Body of pancreas (tissue), 4 donors: ENCODE measurements at regions not wholly inside any gene's neighbourhood (a gene's known extent, or its start where the extent isn't known, plus 50 kb on each side); places are given as distances from the start of the nearest gene placed in this dataset.

Experiments
- ATAC-seq: fragments of 150-250 bp; one replicate; pipeline ENCODE4 v1.9.1; 2016
- DNase-seq, 4 donors: peaks; one replicate each; pipeline ENCODE4 v3.0.0-alpha.2; 2019
- H3K27ac ChIP-seq, 4 donors: fragments of 200-600 bp; sonication (generic); 1 replicate in 3 of 4; 2 replicates in 1 of 4; pipeline versions ENCODE4 v1.5.1 to v1.6.1; 2016 to 2019; ENCODE audit warnings: mild to moderate bottlenecking in 1 of 4, mixed read lengths in 1 of 4, moderate library complexity in 1 of 4
- H3K27me3 ChIP-seq, 2 donors: fragments of 200-600 bp; sonication (generic); one replicate each; pipeline ENCODE4 v1.6.0; 2016; ENCODE audit warnings: mild to moderate bottlenecking in 1 of 2
- H3K36me3 ChIP-seq, 2 donors: fragments of 200-600 bp; sonication (generic); replicated peaks in 1 of 2; 2 replicates each; pipeline ENCODE4 v1.5.1; 2016; ENCODE audit warnings: low read depth in 2 of 2; ENCODE audit not compliant: insufficient read depth in 1 of 2
- H3K4me1 ChIP-seq: fragments of 200-600 bp; sonication (generic); one replicate; pipeline ENCODE4 v1.6.0; 2016
- H3K4me3 ChIP-seq, 2 donors: fragments of 200-600 bp; sonication (generic); 1 replicate in 1 of 2; 2 replicates in 1 of 2; pipeline ENCODE4 v1.5.1; 2016 to 2019
- H3K9me3 ChIP-seq, 3 donors: fragments of 200-600 bp; sonication (generic); 1 replicate in 2 of 3; 2 replicates in 1 of 3; pipeline ENCODE4 v1.5.1; 2016
- POLR2A ChIP-seq, 3 donors: fragments of 450-650 bp; IDR thresholded peaks; one replicate each; pipeline ENCODE4 v1.6.1; 2016; ENCODE audit warnings: antibody characterized with exemption in 3 of 3, mild to moderate bottlenecking in 2 of 3
- WGBS, 2 donors: methylation state at CpG; one replicate each; pipeline ENCODE4 v1.1.5; 2017; 5-methylcytosine and 5-hydroxymethylcytosine counted together
- intact Hi-C: fragments of 100-400 bp; cut with DNase I; formaldehyde crosslinking; loops from one replicate; pipeline ENCODE4 v1.15.1; 2023
- TF ChIP-seq, protein P1 (sequence below), 7 experiments: fragments of 450-650 bp in 4 of 7; fragments of 200-600 bp in 3 of 7; sonication (generic) in 3 of 7; IDR thresholded peaks; one replicate each; pipeline ENCODE4 v1.5.1; 2016 to 2019; ENCODE audit warnings: antibody characterized with exemption in 7 of 7

DNA sequence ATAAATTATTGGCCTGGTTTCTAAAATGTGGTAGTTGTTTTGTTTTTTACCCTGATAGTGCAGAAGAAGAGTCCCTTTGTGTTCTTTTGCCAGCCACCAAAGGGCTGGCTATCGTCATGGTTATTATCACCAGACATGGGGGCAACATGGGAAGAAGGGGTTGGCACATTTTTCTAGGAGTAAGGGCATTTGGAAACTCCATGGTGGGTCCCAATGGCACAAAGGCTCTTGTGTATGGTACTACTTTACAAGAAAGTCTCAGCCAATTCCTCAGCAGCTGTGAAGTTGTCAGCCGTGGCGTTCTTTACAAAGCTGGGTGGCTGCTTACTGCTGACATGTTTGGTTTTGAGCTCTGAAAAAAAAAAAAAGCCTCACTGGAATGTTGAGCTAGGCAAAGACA is 330.4 kb upstream of the ESRRG start:
- H3K27ac ChIP-seq = no peak overlapping the region
- H3K27me3 ChIP-seq = no peaks in the 10 kb centered on the region
- no peaks in the 10 kb centered on the region for H3K4me1 ChIP-seq
- intact Hi-C loops = no loop called here
- 43 to 72% methylated on average over 3 of the region's 3 CpGs for whole genome bisulfite sequencing, 2 donors
- ATAC-seq (no peak), DNase-seq (no peak)
- no peaks in the 10 kb centered on the region for H3K36me3 ChIP-seq
- no peak for TF ChIP-seq POLR2A (IDR thresholded peaks at IDR 0.05)
- H3K4me3 ChIP-seq = no peak overlapping the region
- H3K9me3 ChIP-seq = no peaks in the 10 kb centered on the region

DNA sequence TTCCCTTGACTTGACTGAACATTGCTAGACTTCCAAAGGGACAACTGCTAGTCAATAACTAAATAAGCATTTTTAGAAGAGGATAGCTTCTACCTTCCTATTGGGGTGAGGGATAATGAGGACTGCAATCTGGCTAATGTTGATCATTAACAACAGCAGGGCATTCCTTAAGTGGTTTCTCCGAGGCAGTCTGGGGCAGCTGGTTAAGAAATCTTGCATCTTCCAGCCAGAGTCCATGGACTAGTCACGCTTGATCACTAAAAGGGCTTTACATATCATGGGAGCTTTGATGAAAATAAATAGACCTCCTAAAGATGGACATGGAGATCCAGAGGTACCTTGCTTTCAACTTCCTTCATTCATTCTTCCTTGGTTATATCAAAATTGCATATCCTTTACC is 329.4 kb upstream of the ESRRG start:
- Histone ChIP-seq H3K9me3 (no peaks in the 10 kb centered on the region), H3K4me3 (no peak overlapping the region), H3K36me3 (no peaks in the 10 kb centered on the region), H3K27me3 (no peaks in the 10 kb centered on the region), H3K27ac (no peak overlapping the region), H3K4me1 (no peaks in the 10 kb centered on the region)
- TF ChIP-seq, protein P1, sequence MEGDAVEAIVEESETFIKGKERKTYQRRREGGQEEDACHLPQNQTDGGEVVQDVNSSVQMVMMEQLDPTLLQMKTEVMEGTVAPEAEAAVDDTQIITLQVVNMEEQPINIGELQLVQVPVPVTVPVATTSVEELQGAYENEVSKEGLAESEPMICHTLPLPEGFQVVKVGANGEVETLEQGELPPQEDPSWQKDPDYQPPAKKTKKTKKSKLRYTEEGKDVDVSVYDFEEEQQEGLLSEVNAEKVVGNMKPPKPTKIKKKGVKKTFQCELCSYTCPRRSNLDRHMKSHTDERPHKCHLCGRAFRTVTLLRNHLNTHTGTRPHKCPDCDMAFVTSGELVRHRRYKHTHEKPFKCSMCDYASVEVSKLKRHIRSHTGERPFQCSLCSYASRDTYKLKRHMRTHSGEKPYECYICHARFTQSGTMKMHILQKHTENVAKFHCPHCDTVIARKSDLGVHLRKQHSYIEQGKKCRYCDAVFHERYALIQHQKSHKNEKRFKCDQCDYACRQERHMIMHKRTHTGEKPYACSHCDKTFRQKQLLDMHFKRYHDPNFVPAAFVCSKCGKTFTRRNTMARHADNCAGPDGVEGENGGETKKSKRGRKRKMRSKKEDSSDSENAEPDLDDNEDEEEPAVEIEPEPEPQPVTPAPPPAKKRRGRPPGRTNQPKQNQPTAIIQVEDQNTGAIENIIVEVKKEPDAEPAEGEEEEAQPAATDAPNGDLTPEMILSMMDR (IDR thresholded peaks at IDR 0.05) = no peak
- no peak for TF ChIP-seq POLR2A (IDR thresholded peaks at IDR 0.05)
- intact Hi-C loops = no loop called here
- DNase-seq (no peak), ATAC-seq (no peak)
- WGBS, 2 donors = 29 to 36% methylated on average over 2 of the region's 2 CpGs

DNA sequence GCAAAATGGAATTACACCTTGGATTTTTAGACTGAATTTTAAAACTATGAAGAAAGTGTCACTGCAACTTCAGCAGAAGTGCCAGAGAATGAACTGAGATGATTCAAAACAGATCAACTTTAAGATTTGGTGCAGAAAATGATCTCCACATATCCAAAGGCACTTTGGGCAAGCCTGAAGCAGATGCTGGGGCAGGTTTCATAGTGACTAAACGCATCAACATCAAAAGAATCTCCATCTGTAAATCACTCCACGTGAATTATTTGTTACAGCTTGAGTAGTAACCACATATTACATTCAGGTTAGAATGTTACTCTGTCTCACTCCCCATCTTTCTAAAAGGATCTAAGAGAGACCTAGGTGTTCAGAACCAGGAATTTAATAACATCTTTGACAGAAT is 329.0 kb upstream of the ESRRG start:
- Histone ChIP-seq H3K36me3 (no peaks in the 10 kb centered on the region), H3K4me1 (no peaks in the 10 kb centered on the region), H3K9me3 (no peaks in the 10 kb centered on the region), H3K4me3 (no peak overlapping the region), H3K27me3 (no peaks in the 10 kb centered on the region), H3K27ac (no peak overlapping the region)
- DNase-seq (no peak), ATAC-seq (no peak)
- 53 to 75% methylated on average over 2 of the region's 2 CpGs for WGBS, 2 donors
- intact Hi-C loops = no loop called here
- TF ChIP-seq, protein P1 (IDR thresholded peaks at IDR 0.05) = no peak
- TF ChIP-seq POLR2A (IDR thresholded peaks at IDR 0.05) = no peak

DNA sequence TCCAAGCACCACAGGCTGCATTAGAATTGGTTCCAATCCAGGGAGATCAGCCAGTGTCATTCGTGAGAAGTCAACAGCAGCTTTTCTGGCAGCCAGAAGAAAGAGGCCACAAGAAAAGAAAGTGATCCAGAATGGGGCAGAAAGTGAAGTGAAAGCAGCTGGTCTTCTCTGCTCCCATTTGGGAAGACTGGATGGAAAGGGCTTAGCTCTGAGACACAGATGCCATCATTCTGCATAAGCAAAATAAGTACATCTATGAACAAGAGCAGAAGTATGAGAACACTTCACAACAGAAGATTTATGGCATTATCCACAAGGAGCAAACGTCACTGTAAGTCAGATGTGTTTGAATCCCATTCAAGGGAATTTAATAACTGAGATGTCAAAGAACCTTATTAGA is 326.5 kb upstream of the ESRRG start:
- ATAC-seq (no peak), DNase-seq (peak in 1 of 4 donors; percentile 22)
- intact Hi-C loops = no loop called here

DNA sequence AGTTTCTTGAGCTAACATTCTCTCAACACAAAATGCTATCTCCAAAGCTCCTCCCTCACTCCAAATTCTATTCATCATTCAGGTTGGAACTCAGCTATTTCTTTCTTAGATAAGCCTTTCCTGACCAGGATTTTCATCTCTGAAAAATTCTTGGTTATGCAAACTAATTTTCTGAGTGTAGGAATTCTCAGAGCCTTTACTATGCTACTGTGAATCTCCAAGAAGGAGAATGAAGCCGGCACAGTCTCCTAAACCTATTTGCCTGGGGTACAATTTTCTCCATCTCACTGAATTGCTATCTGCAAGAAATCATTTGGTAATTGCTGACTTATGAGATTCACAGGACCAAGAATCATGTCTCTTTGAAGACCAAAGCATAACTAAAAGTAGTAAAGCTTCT is 325.9 kb upstream of the ESRRG start:
- DNase-seq (no peak), ATAC-seq (no peak)
- H3K9me3 ChIP-seq = no peaks in the 10 kb centered on the region
- no peaks in the 10 kb centered on the region for H3K36me3 ChIP-seq
- no peak overlapping the region for H3K27ac ChIP-seq
- TF ChIP-seq POLR2A (IDR thresholded peaks at IDR 0.05) = no peak
- TF ChIP-seq, protein P1 (IDR thresholded peaks at IDR 0.05) = no peak
- 86 to 96% methylated on average over 1 of the region's 1 CpG for WGBS, 2 donors
- intact Hi-C loops = no loop called here
- no peak overlapping the region for H3K4me3 ChIP-seq
- no peaks in the 10 kb centered on the region for H3K4me1 ChIP-seq
- no peaks in the 10 kb centered on the region for H3K27me3 ChIP-seq

More for the DNA sequence above, 326.5 kb upstream of the ESRRG start:
- Histone ChIP-seq H3K27ac (no peak overlapping the region), H3K27me3 (no peaks in the 10 kb centered on the region), H3K4me3 (no peak overlapping the region), H3K36me3 (no peaks in the 10 kb centered on the region), H3K4me1 (no peaks in the 10 kb centered on the region), H3K9me3 (no peaks in the 10 kb centered on the region)
- 40 to 43% methylated on average over 2 of the region's 2 CpGs for WGBS, 2 donors
- no peak for TF ChIP-seq POLR2A (IDR thresholded peaks at IDR 0.05)
- TF ChIP-seq, protein P1 (IDR thresholded peaks at IDR 0.05) = no peak
